ENCODE measurements at regions not wholly inside any gene's neighbourhood (a gene's known extent, or its start where the extent isn't known, plus 50 kb on each side); places are given as distances from the start of the nearest gene placed in this dataset.
"Not testable (repeated sequence)": the region's sequence is repeated elsewhere in the genome, so short reads cannot be mapped to it uniquely, and the experiment has no call there.

GRCh38 chr16:64260631-64261401 lies 861.0 kb downstream of the CDH11 start:
- not testable (repeated sequence) for DNase-seq (ENCODE audit: extremely low read depth in 1 of 2, low read depth in 1 of 2)

DNA sequence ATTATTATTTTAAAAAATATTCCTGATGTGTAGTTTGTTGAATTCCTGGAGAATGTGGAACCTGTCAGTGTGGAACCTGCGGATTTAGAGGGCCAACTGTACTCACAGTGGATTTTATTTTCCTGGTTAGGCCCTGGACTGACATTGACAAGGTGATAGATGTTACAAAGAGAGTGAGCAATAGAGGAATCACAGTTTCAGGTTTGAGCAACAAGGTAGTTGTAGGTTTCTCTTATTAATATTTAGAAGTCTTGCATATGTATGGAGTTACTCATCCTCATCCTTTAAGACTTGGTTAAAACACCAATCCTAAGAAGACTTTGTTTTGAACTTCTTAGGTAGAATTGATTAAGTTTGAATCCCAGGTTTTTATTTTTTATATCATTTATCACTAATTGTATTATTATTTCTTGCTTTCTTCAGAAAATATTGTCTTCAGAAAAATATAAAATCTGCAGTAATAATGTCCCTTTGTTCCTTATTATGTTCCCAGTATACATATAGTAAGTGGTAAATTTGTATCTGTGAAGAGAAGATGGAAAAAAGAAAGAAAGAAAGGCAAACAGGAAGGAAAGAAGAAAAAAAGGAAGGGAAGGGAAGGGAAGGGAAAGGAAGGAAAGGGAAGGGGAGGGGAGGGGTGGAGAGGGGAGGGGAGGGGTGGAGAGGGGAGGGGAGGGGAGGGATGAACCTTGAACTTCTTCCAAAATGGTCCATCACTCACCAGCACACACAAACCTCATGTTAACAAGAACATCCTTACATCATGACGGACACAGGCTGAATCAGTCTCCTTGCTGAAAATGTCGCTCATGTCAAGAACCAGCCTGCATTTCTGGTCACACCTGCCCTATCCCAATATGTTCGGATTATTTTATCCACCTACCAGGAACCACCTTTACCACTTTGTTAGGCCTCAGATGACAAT lies 867.2 kb downstream of the CDH11 start:
- no peak for DNase-seq (ENCODE audit: extremely low read depth in 1 of 2, low read depth in 1 of 2)

GRCh38 chr16:64253525-64253924 lies 868.3 kb downstream of the CDH11 start:
- no peak for DNase-seq (ENCODE audit: extremely low read depth in 1 of 2, low read depth in 1 of 2)

- no peak for DNase-seq (ENCODE audit: extremely low read depth in 1 of 2, low read depth in 1 of 2)
Measured at GRCh38 chr16:64253096-64253495, 868.8 kb downstream of the CDH11 start.

GRCh38 chr16:64251742-64252141 lies 870.1 kb downstream of the CDH11 start:
- DNase-seq (ENCODE audit: extremely low read depth in 1 of 2, low read depth in 1 of 2) = no peak

GRCh38 chr16:64250866-64251265 lies 871.0 kb downstream of the CDH11 start:
- DNase-seq (ENCODE audit: extremely low read depth in 1 of 2, low read depth in 1 of 2) = no peak

DNA sequence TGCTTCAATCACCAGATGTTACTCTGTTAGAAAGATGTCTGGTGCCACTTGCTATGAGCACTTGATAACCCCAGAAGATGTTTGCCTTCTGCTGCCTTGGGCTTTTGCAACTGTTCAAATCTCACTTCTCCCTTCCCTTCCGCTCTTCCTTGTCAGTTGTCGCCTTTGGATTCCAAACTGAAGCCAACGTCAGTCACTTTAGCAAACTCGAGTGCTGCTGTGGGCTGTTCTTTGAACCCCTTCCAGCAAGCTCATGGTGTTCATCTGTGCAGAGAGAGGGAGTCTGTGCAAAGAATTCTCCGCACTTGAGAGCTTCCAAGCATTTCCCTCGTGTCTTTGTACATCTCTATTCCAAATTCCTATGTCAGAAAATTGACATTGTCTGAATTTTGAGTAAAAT lies 879.4 kb downstream of the CDH11 start:
- no peak for DNase-seq (ENCODE audit: extremely low read depth in 1 of 2, low read depth in 1 of 2)

GRCh38 chr16:64240586-64240985 lies 881.3 kb downstream of the CDH11 start:
- DNase-seq (ENCODE audit: extremely low read depth in 1 of 2, low read depth in 1 of 2) = no peak

- no peak for DNase-seq (ENCODE audit: extremely low read depth in 1 of 2, low read depth in 1 of 2)
Measured at GRCh38 chr16:64238571-64238970, 883.3 kb downstream of the CDH11 start.

DNA sequence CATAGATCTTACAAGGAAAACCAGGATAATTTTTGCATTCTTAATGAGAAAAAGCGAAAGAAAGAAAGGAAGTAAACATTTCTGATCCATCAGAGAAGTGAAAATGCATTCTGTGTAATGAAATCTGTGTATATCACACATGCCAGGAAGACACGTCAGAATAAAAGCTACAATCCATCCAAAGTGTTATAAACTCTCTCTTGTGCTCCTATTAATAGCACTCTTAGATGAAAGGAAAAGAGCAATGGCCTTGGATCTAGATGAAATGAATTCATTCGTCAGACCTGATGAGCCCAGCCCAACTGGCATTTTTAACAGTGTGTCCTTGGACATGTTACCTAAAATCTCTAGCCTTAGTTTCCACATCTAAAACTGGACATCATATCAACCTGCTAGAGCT lies 885.5 kb downstream of the CDH11 start:
- no peak for DNase-seq (ENCODE audit: extremely low read depth in 1 of 2, low read depth in 1 of 2)

- DNase-seq (ENCODE audit: extremely low read depth in 1 of 2, low read depth in 1 of 2) = no peak
Measured at GRCh38 chr16:64234200-64234599, 887.7 kb downstream of the CDH11 start.

GRCh38 chr16:64225696-64226095 lies 896.2 kb downstream of the CDH11 start:
- no peak for DNase-seq (ENCODE audit: extremely low read depth in 1 of 2, low read depth in 1 of 2)

DNA sequence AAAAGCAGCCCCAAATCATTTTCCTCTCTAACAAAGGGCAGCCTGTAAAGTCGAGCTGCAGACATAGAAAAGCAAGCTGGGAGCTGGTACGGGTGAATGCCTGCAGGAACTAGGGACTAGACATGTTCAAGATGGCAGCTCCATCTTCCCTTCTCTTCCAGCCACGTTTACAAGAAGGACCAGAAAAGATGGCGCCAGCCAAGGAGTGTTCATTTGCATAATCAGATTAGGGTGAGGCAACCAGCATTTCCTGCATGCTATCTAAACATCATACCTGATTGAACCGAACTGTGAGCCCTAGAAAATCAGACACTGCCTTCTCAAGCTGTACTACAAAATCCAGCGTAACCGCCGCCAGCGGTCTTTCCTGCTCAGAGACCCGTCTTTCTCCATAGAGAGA lies 896.8 kb downstream of the CDH11 start:
- DNase-seq (ENCODE audit: extremely low read depth in 1 of 2, low read depth in 1 of 2) = no peak

- DNase-seq (ENCODE audit: extremely low read depth in 1 of 2, low read depth in 1 of 2) = no peak
Measured at GRCh38 chr16:64217789-64218535, 903.9 kb downstream of the CDH11 start.

DNA sequence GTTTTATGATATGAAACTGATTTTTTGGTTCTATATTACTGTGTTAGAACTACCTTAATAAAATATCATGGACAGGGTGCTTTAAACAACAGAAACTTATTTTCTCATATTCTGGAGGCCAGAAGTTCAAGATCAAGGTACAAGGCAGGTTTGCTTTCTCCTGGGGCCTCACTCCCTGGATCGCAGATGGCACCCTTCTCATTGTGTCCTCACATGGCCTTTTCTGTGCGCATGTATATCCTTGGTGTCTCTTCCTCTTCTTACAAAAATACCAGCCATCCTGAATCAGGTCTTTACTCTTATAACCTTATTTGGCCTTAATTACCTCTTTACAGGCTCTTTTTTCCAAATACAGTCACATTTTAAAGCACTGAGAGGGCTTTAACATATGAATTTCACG lies 906.1 kb downstream of the CDH11 start:
- DNase-seq (ENCODE audit: extremely low read depth in 1 of 2, low read depth in 1 of 2) = no peak

DNA sequence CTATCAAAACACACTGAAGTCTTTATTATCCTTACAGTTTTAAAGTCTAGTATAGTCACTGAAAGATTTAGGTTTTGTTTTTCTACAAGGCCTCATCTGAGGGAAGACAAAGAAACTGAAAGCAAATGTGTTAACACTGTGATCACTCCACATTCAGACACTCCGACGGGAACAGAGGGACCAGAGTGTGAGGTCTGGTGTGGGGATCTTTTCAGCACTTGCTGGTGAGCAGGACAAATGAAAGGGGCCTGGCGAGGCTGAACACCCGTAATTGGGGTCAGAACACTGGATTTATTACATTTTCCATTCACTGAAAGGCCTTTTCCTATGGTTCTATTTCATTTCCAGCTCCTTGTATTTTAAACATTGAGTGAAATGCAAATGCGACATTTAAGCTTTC lies 910.5 kb downstream of the CDH11 start:
- DNase-seq (ENCODE audit: extremely low read depth in 1 of 2, low read depth in 1 of 2) = no peak

DNA sequence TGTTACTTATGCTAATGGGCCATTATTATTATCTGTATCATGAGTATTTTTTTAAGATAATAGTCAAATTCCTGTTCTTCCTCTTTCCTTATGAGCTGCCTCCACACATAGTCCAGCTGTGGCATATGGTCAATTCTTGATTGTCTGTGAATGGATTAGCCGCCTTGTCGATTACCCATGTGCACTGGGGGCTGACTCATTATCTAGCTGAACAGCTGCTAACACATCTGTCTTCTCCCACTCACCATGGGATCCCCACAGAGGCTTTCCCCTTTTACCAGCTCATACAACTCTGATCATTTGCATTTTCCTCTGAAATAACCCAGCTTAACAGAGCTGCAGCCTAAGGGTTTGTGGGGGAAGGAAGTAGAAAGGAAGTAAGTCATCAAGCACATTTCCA lies 915.0 kb downstream of the CDH11 start:
- DNase-seq (ENCODE audit: extremely low read depth in 1 of 2, low read depth in 1 of 2) = no peak

GRCh38 chr16:64203126-64203525 lies 918.7 kb downstream of the CDH11 start:
- no peak for DNase-seq (ENCODE audit: extremely low read depth in 1 of 2, low read depth in 1 of 2)

DNA sequence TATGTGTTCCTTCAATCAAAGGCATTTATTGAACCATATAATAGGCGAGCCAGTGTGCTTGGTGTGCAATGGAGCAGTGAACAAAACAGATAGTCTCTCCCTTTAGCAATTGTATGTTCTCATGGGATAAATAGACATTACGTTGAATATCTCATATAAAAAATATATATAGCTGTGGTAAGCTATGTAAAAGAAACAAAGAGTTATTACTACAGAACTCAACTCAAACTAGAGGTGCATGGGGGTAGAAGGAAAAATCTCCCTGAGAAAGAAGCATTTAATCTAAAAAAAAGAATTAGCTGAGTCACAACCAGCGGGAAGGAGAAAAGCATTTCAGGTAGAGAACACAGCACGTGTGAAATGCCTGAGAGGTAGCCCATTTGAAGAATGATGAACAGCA lies 919.3 kb downstream of the CDH11 start:
- no peak for DNase-seq (ENCODE audit: extremely low read depth in 1 of 2, low read depth in 1 of 2)

GRCh38 chr16:64196444-64196843 lies 925.4 kb downstream of the CDH11 start:
- no peak for DNase-seq (ENCODE audit: extremely low read depth in 1 of 2, low read depth in 1 of 2)

- no peak for DNase-seq (ENCODE audit: extremely low read depth in 1 of 2, low read depth in 1 of 2)
Measured at GRCh38 chr16:64185954-64186353, 935.9 kb downstream of the CDH11 start.

All from stimulated activated CD8-positive, alpha-beta memory T cell treated with anti-CD3 and anti-CD28 coated beads, Interleukin-7, amount 100 ng/mL, for 48 hours (primary cell).